ENCODE measurements at regions not wholly inside any gene's neighbourhood (a gene's known extent, or its start where the extent isn't known, plus 50 kb on each side); places are given as distances from the start of the nearest gene placed in this dataset.

- no peak overlapping the region for H3K4me3 ChIP-seq (ENCODE audit: insufficient read depth, low read length, poor library complexity, severe bottlenecking)
- no peak overlapping the region for H2AFZ ChIP-seq (ENCODE audit: low read depth, low read length, severe bottlenecking)
- no peak overlapping the region for H3K27ac ChIP-seq (ENCODE audit: low read depth, low read length)
- H3K9ac ChIP-seq (ENCODE audit: low read length): no peak overlapping the region
- no peaks in the 10 kb centered on the region for H3F3A ChIP-seq (ENCODE audit: insufficient read depth)
- H3K9me3 ChIP-seq (ENCODE audit: insufficient read depth, low read length): no peaks in the 10 kb centered on the region
- no peaks in the 10 kb centered on the region for H4K20me1 ChIP-seq (ENCODE audit: low read depth, low read length)
- H3K79me2 ChIP-seq (ENCODE audit: insufficient read depth, low read length): no peaks in the 10 kb centered on the region
- TF ChIP-seq CTCF (IDR thresholded peaks at IDR 0.05; ENCODE audit: insufficient read depth, low read length, poor library complexity, severe bottlenecking) (no peak), EZH2phosphoT487 (conservative IDR thresholded peaks at IDR 0.05; ENCODE audit: low read length) (no peak)
- peaks cover 3% of the 10 kb centered on the region; the same call in 1 of the 2 replicates for H3K27me3 ChIP-seq (ENCODE audit: low read length)
- no peaks in the 10 kb centered on the region for H3K36me3 ChIP-seq (ENCODE audit: low read length)
- H3K4me2 ChIP-seq (ENCODE audit: low read depth, low read length, poor library complexity, severe bottlenecking): no peak overlapping the region
- no peaks in the 10 kb centered on the region for H3K9me2 ChIP-seq (replicated peaks; ENCODE audit: insufficient read depth, low read length)
These were observed 383.0 kb upstream of the SMIM21 start for GRCh38 chr18:75810516-75810915.

GRCh38 chr18:75809926-75810255 lies 382.4 kb upstream of the SMIM21 start:
- Histone ChIP-seq H3K9me2 (replicated peaks; ENCODE audit: insufficient read depth, low read length) (no peaks in the 10 kb centered on the region), H3K9ac (ENCODE audit: low read length) (no peak overlapping the region), H3K36me3 (ENCODE audit: low read length) (no peaks in the 10 kb centered on the region), H3K79me2 (ENCODE audit: insufficient read depth, low read length) (no peaks in the 10 kb centered on the region), H3F3A (ENCODE audit: insufficient read depth) (no peaks in the 10 kb centered on the region), H3K27ac (ENCODE audit: low read depth, low read length) (no peak overlapping the region), H3K4me2 (ENCODE audit: low read depth, low read length, poor library complexity, severe bottlenecking) (no peak overlapping the region), H3K27me3 (ENCODE audit: low read length) (peaks cover 3% of the 10 kb centered on the region; the same call in 1 of the 2 replicates), H3K9me3 (ENCODE audit: insufficient read depth, low read length) (no peaks in the 10 kb centered on the region), H3K4me3 (ENCODE audit: insufficient read depth, low read length, poor library complexity, severe bottlenecking) (no peak overlapping the region), H4K20me1 (ENCODE audit: low read depth, low read length) (no peaks in the 10 kb centered on the region), H2AFZ (ENCODE audit: low read depth, low read length, severe bottlenecking) (no peak overlapping the region)
- TF ChIP-seq EZH2phosphoT487 (conservative IDR thresholded peaks at IDR 0.05; ENCODE audit: low read length) (no peak), CTCF (IDR thresholded peaks at IDR 0.05; ENCODE audit: insufficient read depth, low read length, poor library complexity, severe bottlenecking) (no peak)

GRCh38 chr18:75809151-75809925 lies 381.8 kb upstream of the SMIM21 start:
- H3K9ac ChIP-seq (ENCODE audit: low read length): no peak overlapping the region
- no peaks in the 10 kb centered on the region for H3K79me2 ChIP-seq (ENCODE audit: insufficient read depth, low read length)
- H3K9me3 ChIP-seq (ENCODE audit: insufficient read depth, low read length): no peaks in the 10 kb centered on the region
- TF ChIP-seq EZH2phosphoT487 (conservative IDR thresholded peaks at IDR 0.05; ENCODE audit: low read length) (no peak), CTCF (IDR thresholded peaks at IDR 0.05; ENCODE audit: insufficient read depth, low read length, poor library complexity, severe bottlenecking) (no peak)
- H3K36me3 ChIP-seq (ENCODE audit: low read length): no peaks in the 10 kb centered on the region
- no peaks in the 10 kb centered on the region for H3K9me2 ChIP-seq (replicated peaks; ENCODE audit: insufficient read depth, low read length)
- H2AFZ ChIP-seq (ENCODE audit: low read depth, low read length, severe bottlenecking): no peak overlapping the region
- H3K4me3 ChIP-seq (ENCODE audit: insufficient read depth, low read length, poor library complexity, severe bottlenecking): no peak overlapping the region
- no peaks in the 10 kb centered on the region for H4K20me1 ChIP-seq (ENCODE audit: low read depth, low read length)
- H3K27ac ChIP-seq (ENCODE audit: low read depth, low read length): no peak overlapping the region
- H3K27me3 ChIP-seq (ENCODE audit: low read length): peaks cover 3% of the 10 kb centered on the region; the same call in 1 of the 2 replicates
- H3K4me2 ChIP-seq (ENCODE audit: low read depth, low read length, poor library complexity, severe bottlenecking): no peak overlapping the region
- H3F3A ChIP-seq (ENCODE audit: insufficient read depth): no peaks in the 10 kb centered on the region
